M059J (cell line): ENCODE measurements at regions not wholly inside any gene's neighbourhood (a gene's known extent, or its start where the extent isn't known, plus 50 kb on each side); places are given as distances from the start of the nearest gene placed in this dataset.
"Not testable (repeated sequence)": the region's sequence is repeated elsewhere in the genome, so short reads cannot be mapped to it uniquely, and the experiment has no call there.

ENCODE experiments used
- DNase-seq: peaks from one replicate; pipeline ENCODE4 v3.0.0-alpha.2; 2012; ENCODE audit warnings: low read depth

- DNase-seq, result no peak
These were observed 542.1 kb upstream of the ID2 start for GRCh38 chr2:8139668-8140200.

DNA sequence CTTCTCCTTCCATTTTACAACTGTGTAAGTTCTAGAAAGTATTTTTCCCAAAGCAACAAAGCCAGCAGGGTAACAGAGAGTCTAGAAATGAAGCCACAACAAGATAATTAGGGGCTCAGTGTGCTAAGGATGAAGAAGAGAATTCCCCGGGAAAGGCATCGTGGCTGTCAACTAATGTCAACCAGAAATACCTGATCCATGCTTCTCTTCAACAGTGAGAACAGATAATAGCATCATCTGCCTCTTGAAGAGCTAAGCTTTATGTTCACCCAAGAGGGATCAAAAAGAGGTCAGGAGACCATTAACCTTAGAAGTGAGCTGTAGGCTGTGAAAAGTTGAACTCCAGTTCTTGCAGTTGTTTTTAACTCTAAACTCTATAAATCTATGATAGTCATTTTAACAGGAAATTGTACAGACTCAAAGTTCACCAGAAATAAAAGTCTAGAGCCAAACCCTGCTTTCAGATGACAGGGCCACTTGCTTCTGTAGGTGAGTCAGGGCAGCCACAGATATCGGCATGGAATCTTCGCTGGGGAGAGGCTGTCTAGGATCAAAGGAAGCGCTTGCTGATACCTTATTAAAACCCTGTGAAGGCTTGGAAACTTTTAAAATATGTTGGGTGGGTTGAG lies 540.7 kb upstream of the ID2 start:
- no peak for DNase-seq

DNA sequence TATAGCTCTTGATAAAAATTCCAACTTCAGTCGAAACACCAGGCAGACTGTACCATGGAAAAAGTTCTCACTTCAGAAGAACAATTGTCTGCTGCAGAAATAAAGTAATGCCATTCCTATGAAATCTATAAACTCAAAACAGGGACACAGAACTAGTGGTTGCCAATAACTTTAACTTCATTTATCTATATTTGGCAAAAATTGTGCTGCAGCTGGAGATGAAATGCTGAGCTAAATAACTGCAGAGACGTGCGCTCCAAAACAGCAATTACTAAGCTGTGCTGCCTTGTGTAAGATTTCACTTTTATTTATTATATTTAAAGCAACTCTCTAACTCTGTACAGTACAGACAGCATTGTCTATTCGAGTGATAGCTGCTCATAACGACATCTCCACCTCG lies 540.1 kb upstream of the ID2 start:
- DNase-seq, result no peak

- DNase-seq, result no peak
These were observed 539.4 kb upstream of the ID2 start for GRCh38 chr2:8142461-8142860.

DNA sequence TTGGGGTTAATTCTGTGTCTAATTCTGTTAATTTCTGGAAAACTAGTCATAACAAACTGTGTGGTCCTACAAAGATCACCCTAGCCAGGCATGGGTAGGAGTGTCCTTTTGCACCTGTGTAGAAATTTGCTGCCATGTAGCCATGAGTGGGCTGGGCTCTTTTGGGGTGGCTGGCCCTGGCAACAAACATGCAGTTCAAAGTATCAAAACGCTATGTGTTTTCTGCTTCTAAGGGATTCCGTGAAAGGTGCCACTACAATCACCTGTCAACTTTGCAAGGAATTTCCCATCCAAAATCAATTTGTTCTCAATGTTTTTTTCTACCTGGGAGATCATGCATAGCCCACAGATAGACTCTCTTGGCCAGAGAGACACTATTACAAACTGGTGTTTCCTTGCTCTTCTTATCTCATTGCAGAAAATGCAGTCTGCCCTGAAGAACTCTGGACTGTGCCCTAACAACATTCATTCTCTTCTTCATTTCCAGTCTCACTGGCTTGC lies 537.7 kb upstream of the ID2 start:
- no peak for DNase-seq

GRCh38 chr2:8144785-8145184 lies 537.1 kb upstream of the ID2 start:
- DNase-seq, result peak; percentile 38

DNA sequence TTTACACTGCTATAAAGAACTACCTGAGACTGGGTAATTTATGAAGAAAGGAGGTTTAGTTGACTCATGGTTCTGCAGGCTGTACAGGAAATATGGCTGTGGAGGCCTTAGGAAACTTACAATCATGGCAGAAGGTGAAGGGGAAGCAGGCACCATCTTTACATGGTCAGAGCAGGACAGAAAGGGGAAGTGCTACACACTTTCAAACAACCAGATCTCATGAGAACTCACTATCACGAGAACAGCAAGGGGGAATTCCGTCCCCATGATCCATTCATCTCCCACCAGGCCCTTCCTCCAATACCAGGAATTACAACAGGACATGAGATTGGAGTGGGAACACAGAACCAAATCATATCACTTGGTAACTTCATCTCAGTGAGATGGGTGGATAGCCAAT lies 536.5 kb upstream of the ID2 start:
- DNase-seq, result not testable (repeated sequence)

DNA sequence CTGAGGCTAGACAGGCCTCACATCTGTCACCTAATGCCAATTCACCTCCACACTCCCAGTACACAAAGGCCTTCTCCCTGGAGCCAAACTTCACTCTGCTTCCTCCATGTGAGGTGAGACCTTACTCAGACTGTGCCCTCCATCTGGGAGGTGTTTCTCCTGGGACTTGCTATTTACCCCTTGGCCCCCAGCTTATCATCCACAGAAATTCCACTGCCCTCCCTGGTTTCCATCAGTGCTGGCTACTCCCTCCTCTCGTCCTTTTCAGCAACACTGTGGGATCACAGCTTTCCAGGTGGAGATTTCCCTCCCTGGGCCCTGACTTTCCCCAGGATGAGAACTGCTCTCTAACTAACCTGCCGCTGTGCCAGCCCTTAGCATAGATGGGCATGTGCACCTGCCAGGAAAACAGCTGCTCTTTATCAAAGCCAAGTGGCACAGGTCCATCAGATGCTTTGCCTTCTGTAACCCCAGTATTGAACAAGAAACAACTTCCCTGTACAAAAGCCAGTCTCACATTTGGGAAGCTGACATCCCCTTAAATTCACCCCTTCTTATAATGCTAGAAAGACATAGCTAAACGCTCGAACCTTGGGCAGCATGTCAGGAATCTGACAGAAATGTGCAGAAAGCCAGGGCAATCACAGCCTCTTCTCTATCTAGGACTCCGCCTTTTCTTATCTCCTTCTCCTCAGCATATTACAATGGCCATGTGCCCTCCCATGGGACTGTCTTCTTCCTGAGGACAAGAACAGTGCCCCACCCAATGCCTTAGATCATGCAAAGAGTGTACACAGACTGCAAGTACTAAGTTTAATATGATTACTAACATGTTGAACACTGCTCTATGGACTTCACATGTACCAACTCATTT lies 535.5 kb upstream of the ID2 start:
- no peak for DNase-seq

DNA sequence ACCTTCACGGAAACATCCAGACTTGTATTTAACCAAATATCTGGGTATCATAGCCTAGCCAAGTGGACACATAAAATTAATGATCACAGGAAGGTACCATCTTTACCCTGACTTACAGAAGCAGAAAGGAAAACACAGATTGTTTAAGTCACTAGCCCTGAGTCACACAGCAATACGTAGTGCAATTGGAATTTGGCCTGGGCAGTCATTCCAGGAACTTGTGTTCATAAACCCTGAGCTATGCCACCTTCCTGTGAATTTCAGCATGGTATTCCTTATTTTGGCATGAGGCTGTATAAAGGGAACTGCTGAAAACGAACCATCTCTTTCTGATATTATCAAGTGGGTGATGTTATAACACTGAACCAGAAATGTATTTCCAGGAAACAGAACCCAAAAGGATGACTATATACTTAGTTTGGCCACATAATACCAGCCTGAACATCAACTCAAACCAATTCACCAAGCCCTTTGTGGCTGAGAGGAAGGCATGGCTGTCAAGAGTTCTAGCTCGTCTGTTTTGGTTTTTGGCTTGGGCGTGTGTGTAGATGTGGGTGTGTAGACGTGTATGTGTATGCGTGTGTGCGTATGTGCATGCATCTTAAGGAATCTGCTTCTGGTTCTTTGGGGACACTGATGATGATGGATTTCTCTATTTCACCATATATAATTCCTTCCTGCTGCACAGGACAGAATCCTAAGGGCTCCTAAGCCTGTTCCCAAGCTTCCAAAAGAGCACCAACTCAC lies 533.4 kb upstream of the ID2 start:
- DNase-seq, result peak; percentile 73

- DNase-seq, result no peak
These were observed 532.9 kb upstream of the ID2 start for GRCh38 chr2:8149007-8149405.

- DNase-seq, result peak; percentile 29
These were observed 531.8 kb upstream of the ID2 start for GRCh38 chr2:8149985-8150539.

- DNase-seq, result no peak
These were observed 530.0 kb upstream of the ID2 start for GRCh38 chr2:8151888-8152287.

- DNase-seq, result no peak
These were observed 529.2 kb upstream of the ID2 start for GRCh38 chr2:8152392-8153257.

- DNase-seq, result no peak
These were observed 528.6 kb upstream of the ID2 start for GRCh38 chr2:8153258-8153718.

DNA sequence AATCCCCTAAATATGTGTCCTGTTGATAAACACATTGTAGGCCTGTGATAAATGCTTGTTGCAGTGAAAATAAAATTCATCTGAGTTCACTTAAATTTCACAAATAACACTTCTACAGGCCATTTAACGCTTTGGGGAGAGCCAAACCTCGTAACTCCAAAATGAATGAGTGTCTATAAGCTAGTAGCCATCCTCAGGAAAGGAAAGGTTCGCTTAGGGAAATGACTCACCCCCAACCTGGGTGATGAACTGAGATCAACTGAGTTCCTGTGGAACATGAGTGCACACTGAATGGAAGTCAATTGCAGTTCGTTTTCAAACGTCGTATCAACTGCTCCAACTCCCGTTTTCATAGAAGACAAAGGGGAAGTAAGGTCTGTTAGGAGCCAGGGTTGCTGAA lies 527.6 kb upstream of the ID2 start:
- DNase-seq, result peak; percentile 39

DNA sequence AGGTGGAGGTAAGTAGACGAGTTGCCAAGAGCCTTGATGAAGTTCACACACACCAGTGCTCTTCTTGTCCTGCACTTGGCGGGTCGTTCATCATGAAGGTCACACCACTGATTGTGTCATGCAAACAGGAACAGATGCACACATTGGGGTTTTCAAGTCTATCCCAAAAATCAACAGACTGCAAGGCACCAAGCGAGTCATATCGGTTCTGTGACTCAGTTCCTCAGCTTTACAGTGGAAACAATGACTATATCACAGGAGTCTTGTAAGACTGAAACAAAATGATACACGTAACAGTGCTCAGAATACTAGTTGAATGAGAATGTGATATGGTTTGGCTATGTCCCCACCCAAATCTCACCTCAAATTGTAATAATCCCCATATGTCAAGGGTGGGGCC lies 526.9 kb upstream of the ID2 start:
- peak; percentile 37 for DNase-seq

GRCh38 chr2:8157621-8158430 lies 524.0 kb upstream of the ID2 start:
- no peak for DNase-seq

DNA sequence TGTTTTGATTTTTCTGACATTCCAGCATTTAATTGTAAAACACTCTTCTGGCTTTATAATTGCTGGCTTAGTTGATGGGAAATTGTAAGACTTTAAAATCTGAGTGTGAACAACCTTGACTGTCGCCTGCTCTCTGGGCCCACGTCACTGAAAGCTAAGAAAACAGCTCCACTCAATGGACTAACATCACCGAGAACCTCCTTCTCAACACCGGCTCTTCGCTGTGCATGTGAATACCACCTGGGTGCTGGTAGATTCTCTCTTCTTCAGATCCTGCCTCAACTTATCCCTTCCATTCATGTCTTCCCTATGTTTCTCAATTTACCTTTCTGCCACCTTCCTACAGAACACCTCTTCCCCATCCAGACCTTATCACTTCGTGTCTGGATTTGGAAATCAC lies 523.1 kb upstream of the ID2 start:
- no peak for DNase-seq

DNA sequence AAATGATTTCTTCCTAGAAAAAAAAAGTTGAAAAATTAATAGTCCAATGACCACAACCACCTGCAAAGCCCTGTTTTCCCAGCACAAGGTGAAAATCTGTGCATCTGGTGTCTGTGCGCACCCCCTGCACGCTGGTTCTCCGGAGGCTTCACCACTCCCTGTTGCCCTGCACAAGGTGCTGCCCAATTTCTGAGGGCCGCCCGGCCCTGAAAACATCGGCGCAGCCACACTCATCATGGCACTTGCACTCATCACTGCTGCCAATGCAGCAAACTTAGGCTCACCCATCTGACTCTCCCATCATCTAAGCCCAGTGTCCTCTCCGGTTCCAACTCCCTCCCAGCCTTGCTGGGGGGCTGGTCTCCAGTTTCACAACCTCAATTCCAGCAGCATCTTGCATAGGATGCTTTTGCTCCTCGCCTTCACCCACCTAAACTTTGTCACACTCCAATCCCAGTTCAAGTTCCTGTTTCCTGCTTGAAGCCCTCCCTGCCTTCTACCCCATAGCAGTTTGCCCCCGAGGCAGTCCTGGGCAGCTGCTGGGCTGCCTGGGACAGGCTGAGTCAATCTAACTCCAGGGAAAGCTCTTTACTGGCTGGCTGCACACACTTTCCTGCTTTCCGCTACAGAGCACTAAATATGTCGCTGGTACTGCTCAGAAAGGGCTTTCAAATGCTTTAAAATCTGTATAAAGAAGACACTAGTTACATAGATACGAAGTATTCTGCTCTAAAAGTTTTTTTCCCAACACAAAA lies 522.5 kb upstream of the ID2 start:
- peak; percentile 23 for DNase-seq
